HepG2 (cell line): ENCODE measurements at regions not wholly inside any gene's neighbourhood (a gene's known extent, or its start where the extent isn't known, plus 50 kb on each side); places are given as distances from the start of the nearest gene placed in this dataset.

Source experiments
- EP300 ChIP-seq, 3 experiments: sonication (generic) in 1 of 3; formaldehyde crosslinking in 1 of 3; IDR thresholded peaks; 2 replicates each; pipeline versions ENCODE4 v1.5.1 to v1.6.1; 2011 to 2020; ENCODE audit warnings: low read depth in 2 of 3, low read length in 2 of 3, borderline replicate concordance in 1 of 3, improper control_type of control experiment in 1 of 3, mild to moderate bottlenecking in 1 of 3, missing genetic modification reagents in 1 of 3, moderate library complexity in 1 of 3
- KDM3A ChIP-seq: IDR thresholded peaks from 2 replicates; pipeline ENCODE4 v1.6.1; 2018; ENCODE audit warnings: low read depth, missing compliant biosample characterization
- ZNF234 ChIP-seq: sonication (generic); formaldehyde crosslinking; conservative IDR thresholded peaks from 2 replicates; pipeline ENCODE4 v1.5.1; 2020; ENCODE audit warnings: mild to moderate bottlenecking, missing genetic modification reagents
- TF ChIP-seq, protein P1 (sequence below): sonication (generic); formaldehyde crosslinking; IDR thresholded peaks from 2 replicates; pipeline ENCODE4 v1.5.0; 2020; ENCODE audit warnings: missing genetic modification reagents

DNA sequence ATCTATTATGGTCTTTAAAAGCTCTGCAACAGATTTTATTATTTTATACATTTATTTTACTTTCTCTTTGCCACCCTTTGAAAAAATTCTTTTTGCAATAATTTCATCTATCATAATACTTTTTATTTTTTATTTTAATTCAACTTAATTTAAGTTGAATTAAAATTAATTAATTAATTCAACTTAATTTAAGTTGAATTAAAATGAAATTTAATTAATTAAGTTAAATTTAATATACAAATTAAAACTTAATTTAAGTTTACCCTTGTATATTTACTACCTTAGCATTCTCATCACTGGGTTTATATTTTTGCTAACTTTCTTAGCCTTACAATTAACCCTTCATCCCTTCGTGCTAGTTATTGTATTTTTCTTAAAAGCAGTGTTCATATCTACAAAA lies 301.4 kb downstream of the SLITRK5 start:
- TF ChIP-seq EP300 (IDR thresholded peaks at IDR 0.05; ENCODE audit: low read depth in 2 of 2, low read length in 2 of 2): no peak
- TF ChIP-seq EP300 (CRISPR knock-in tag; IDR thresholded peaks at IDR 0.05; ENCODE audit: borderline replicate concordance): no peak
- TF ChIP-seq KDM3A (CRISPR knock-in tag): no peak
- TF ChIP-seq, protein P1, sequence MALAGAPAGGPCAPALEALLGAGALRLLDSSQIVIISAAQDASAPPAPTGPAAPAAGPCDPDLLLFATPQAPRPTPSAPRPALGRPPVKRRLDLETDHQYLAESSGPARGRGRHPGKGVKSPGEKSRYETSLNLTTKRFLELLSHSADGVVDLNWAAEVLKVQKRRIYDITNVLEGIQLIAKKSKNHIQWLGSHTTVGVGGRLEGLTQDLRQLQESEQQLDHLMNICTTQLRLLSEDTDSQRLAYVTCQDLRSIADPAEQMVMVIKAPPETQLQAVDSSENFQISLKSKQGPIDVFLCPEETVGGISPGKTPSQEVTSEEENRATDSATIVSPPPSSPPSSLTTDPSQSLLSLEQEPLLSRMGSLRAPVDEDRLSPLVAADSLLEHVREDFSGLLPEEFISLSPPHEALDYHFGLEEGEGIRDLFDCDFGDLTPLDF: no peak
- TF ChIP-seq ZNF234 (CRISPR knock-in tag): no peak
